NCI-H146 treated with DMSO at 0.1 percent for 48 hours (cell line): ENCODE measurements at regions not wholly inside any gene's neighbourhood (a gene's known extent, or its start where the extent isn't known, plus 50 kb on each side); places are given as distances from the start of the nearest gene placed in this dataset.

Experiments used
- DNase-seq: peaks from one replicate; lab custom pipeline; 2025; ENCODE audit not compliant: unreplicated experiment; lab: John Stamatoyannopoulos, UW

- DNase-seq = no peak
Observed at GRCh38 chr20:12020846-12021245, 103.2 kb downstream of the BTBD3 start.

GRCh38 chr20:12022126-12022525 is 104.4 kb downstream of the BTBD3 start:
- no peak for DNase-seq

- no peak for DNase-seq
Observed at GRCh38 chr20:12023194-12023795, 105.6 kb downstream of the BTBD3 start.

GRCh38 chr20:12028771-12029170 is 111.1 kb downstream of the BTBD3 start:
- DNase-seq = peak; percentile 28

GRCh38 chr20:12030470-12030869 is 112.8 kb downstream of the BTBD3 start:
- DNase-seq = no peak

- no peak for DNase-seq
Observed at GRCh38 chr20:12036142-12036541, 118.4 kb downstream of the BTBD3 start.

GRCh38 chr20:12037521-12037920 is 119.8 kb downstream of the BTBD3 start:
- DNase-seq = no peak

GRCh38 chr20:12040261-12040660 is 122.6 kb downstream of the BTBD3 start:
- no peak for DNase-seq

GRCh38 chr20:12044969-12045368 is 127.3 kb downstream of the BTBD3 start:
- no peak for DNase-seq

GRCh38 chr20:12047838-12048432 is 130.2 kb downstream of the BTBD3 start:
- no peak for DNase-seq

- DNase-seq = no peak
Observed at GRCh38 chr20:12049125-12049524, 131.4 kb downstream of the BTBD3 start.

- no peak for DNase-seq
Observed at GRCh38 chr20:12051206-12052163, 133.8 kb downstream of the BTBD3 start.

- DNase-seq = no peak
Observed at GRCh38 chr20:12053353-12053752, 135.7 kb downstream of the BTBD3 start.

GRCh38 chr20:12054556-12054955 is 136.9 kb downstream of the BTBD3 start:
- no peak for DNase-seq

GRCh38 chr20:12055161-12055560 is 137.5 kb downstream of the BTBD3 start:
- DNase-seq = no peak

- DNase-seq = no peak
Observed at GRCh38 chr20:12056839-12057238, 139.1 kb downstream of the BTBD3 start.

GRCh38 chr20:12057778-12058177 is 140.1 kb downstream of the BTBD3 start:
- DNase-seq = no peak

GRCh38 chr20:12058216-12058615 is 140.5 kb downstream of the BTBD3 start:
- DNase-seq = no peak

- no peak for DNase-seq
Observed at GRCh38 chr20:12061466-12061865, 143.8 kb downstream of the BTBD3 start.

- DNase-seq = no peak
Observed at GRCh38 chr20:12063106-12063684, 145.5 kb downstream of the BTBD3 start.

GRCh38 chr20:12064540-12064939 is 146.8 kb downstream of the BTBD3 start:
- no peak for DNase-seq

GRCh38 chr20:12067686-12068085 is 150.0 kb downstream of the BTBD3 start:
- DNase-seq = no peak
